HEK293T (cell line): ENCODE measurements at regions not wholly inside any gene's neighbourhood (a gene's known extent, or its start where the extent isn't known, plus 50 kb on each side); places are given as distances from the start of the nearest gene placed in this dataset.

ENCODE experiments used
- BHLHE40 ChIP-seq: fragments of 450-650 bp; IDR thresholded peaks from 2 replicates; pipeline ENCODE4 v1.6.1; 2016; ENCODE audit warnings: mild to moderate bottlenecking, moderate library complexity, borderline replicate concordance
- NFRKB ChIP-seq: fragments of 450-650 bp; IDR thresholded peaks from 2 replicates; pipeline ENCODE4 v1.6.1; 2016; ENCODE audit warnings: mild to moderate bottlenecking, moderate library complexity

DNA sequence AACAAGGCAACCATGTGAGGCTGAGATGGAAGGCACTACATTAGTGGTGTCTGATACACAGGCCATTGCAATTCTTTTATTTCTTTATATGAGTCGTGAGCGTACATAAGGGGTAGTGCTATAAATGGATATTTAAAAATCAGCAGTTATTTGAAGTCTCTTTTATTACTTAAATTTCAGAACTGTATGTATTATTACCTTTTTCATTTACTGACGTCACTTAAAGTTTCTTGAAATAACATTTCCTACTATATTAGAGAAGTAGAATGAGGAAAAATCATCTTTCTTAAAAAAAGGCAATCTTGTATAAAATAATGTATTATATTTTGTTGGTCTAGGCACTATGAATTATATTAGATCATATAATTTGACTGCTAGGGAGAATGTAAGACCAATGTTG is 280.9 kb upstream of the CYLC2 start:
- no peak for TF ChIP-seq BHLHE40
- no peak for TF ChIP-seq NFRKB
